NCI-H748 (cell line): ENCODE measurements at regions not wholly inside any gene's neighbourhood (a gene's known extent, or its start where the extent isn't known, plus 50 kb on each side); places are given as distances from the start of the nearest gene placed in this dataset.
A peak's percentile ranks its signal among the peaks of the same experiment; 100 is the strongest.

Experiments used
- DNase-seq: peaks from one replicate; lab custom pipeline; 2025; ENCODE audit not compliant: unreplicated experiment; lab: John Stamatoyannopoulos, UW

DNA sequence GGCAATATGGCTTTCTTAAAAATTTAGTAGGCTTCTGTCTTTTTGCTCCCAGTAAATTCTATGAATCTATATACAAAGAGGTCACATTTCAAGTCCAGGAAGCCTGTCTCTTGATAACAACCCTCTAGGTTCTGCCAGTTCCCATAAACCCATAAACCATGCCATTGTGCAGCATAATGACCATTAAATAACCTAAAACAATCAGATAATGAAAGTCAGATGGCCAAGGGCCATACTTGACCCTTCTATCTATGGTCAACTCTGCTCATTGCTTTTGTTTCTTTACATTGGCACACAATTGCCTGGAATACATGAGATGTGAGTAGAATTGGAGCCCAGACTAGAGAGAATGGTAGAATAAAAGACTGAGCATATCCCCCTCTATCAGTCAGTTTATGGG is 305.4 kb upstream of the KIF2A start:
- peak; percentile 59 for DNase-seq

DNA sequence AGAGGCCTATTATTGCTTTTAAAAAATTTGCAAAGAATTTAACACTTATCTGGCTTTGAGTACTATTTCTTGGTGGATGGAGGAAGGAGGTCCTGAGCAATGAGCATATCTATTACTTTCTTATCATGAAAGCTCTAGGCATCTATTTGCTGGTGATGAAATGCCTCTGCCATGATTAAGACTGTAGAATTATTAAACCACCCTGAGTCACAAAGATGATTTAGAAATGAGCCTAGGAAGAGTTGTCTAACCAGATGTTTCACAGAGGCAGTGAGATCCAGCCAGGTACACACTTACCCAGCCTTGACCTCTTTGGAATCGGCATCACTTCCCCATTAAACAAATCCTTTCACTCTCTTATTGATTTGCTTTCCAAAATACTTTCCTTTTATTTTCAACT is 304.4 kb upstream of the KIF2A start:
- no peak for DNase-seq

DNA sequence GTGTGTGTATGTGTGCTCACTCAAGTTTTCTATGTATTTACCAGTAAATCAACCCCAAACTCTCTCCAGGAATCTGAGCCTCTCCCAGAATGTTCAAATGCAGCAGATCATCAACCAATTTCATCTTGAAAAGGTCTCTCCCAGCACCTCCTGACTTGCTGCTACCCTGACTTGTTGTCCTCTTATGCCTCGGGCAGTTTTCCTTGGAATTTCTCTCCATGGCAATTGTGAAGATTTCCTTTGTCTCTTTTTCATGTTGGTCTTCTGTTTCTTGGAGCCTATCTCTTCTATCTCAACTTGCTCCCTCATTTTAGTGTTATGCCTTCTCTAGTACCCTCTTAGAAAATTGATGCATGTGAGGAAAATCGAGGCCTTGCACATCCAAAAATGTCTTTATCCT is 303.6 kb upstream of the KIF2A start:
- DNase-seq, result no peak

DNA sequence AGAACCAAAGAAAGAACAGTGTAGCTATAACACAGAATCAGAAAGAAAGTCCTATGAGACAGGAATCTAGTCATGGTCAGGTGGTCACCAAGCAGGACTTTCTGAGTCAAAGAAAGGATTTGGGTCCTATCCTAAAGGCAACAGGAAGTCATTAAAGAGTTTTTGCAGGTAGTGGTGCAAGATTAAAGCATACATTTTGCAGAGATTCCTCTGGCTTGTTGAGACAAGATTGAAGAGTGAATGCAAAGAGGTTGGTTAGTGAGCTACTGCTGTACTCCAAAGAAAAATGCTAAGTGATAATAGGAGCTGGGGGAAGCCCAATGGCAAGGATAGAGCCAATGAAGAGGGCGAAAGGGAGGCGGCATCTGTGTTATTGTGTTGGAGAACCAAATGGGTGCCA is 300.5 kb upstream of the KIF2A start:
- no peak for DNase-seq

DNA sequence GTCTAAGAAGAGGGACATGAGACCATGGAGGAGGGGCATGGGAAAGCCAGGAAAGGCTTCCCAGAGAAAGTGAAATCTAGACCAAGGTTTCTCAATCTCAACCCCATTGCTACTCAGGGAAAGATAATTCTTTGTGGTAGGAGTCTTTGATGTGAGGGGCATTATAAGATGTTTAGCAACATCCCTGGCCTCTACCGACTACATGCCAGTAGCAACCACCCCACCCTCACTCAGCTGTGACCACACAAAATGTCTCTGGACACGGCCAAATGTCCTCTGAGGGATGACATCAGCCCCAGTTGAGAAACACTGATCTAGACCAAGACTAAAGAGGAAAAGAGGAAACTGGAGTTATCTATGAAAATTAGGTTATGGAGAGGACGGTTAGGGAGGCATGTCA is 298.5 kb upstream of the KIF2A start:
- no peak for DNase-seq

DNA sequence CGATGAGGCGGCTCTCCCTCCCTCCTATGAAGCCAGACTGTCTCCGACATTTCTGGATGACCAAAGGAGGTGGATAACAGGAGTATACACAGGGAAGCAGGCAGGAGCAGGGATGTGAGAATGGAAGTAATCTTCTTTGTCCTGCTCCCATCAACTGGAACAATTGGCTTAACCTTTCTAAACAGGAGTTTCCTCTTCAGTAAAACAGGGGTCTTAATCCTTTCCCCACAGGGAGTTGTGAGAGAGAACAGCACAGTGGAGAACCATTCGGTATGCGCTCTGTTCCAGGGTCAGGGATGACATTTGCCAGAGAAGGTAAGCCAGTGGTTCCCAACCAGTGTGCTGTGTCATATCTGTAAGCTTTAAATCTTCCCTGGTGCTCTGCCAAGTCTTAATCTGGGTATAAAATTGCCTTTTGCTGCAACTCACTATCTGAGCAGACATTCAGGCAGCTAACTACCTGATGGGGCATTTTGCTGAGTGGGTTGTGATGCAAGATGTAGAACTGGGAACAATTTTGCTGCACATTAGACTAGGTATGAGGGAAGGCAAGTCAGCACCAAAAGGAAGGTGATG is 294.8 kb upstream of the KIF2A start:
- DNase-seq, result no peak

DNA sequence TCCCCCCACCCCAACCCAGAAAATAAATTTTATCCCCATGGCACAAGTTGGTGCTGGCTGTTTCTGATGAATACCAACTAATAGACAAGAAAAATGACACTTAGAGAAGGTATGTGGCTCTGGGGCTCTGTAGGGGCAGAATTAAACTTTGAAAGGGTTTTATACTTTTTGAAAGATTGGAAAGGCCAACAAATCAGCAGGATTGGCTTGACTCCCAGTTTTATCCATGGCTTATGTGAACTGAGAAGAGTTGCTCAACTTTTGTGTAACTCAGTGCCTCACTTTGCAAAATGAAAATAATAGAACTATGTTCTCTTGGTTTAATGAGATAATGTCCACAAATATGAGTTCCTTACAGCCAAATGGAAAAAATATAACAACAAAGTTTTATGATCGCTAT is 288.9 kb upstream of the KIF2A start:
- DNase-seq, result no peak

DNA sequence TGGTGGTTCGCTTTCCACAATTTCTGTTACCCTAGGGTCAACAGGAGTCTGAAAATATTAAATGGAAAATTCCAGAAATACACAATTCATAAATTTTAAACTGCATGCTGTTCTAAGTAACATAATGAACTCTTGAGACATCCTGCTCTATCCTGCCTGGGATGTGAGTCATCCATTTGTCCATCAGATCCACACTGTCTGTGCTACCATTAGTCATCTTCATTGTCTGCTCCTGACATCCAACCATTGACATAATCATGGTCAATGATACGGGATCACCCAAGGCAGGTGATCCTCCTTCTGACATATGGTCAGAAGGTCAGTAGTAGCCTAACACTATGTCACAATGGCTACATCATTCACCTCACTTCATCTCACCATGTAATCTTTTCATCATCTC is 276.7 kb upstream of the KIF2A start:
- DNase-seq, result no peak

DNA sequence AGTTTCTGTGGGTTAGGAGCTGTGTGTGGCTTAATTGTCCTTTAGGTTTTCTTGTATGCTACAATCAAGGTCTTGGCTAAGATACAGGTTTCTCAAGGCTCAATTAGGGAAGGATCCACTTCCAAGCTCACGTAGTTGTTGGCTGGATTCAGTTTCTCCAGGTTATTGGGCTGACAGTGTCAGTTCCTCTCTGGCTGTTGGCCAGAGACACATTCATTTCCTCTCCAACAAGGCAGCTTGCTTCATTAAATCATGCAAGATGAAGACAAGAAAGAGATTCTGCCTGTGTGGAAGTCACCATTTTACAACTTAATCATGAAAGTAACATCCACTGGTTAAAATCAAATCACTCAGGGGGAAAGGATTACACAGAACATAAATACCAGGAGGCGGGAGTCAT is 275.7 kb upstream of the KIF2A start:
- no peak for DNase-seq

DNA sequence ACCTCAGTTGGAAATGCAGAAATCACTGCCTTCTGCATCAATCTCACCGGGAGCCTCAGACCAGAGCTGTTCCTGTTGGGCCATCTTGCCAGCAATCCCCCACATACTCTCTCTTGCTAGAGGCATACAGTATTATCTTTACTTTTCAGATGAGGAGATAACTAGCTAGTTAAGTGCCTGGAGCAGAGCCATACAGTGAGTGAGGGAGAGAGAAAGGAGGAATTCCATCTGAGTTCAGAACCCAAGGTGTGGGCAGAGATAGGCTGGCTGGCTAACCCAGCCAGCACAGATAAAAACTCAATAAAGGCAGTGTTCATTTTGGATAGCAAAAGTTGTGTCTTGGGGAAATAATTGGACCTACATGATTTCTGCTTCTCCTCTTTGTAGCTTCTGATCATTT is 268.0 kb upstream of the KIF2A start:
- DNase-seq, result no peak

DNA sequence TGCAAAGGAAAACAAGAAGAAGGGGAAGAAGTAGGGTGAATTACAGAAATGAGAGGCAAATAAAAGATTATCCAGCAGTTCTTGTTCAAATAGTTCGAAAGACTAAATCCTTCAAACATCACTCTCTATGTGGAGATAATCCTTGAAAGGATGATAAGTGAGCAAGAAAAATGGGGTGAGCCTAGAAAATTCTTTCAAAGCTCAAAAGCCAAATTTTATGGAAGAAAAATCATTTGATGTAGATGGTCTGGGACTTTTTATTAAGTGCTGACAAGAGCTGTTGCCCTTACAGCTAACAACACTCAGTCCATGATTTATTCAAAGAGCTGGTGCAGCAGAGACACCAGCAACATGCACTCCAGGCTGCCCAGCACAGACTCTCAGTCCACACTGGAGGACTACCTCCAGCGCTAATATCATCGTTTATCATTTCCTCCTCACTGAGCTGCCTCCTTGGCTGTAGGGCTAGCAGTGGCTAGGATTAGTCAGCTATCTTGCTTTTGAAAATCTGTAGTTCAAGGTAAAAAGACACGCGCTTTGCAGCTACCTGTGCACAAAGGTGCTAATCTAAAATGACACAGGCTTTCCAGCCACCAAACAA is 264.8 kb upstream of the KIF2A start:
- peak; percentile 15 for DNase-seq

DNA sequence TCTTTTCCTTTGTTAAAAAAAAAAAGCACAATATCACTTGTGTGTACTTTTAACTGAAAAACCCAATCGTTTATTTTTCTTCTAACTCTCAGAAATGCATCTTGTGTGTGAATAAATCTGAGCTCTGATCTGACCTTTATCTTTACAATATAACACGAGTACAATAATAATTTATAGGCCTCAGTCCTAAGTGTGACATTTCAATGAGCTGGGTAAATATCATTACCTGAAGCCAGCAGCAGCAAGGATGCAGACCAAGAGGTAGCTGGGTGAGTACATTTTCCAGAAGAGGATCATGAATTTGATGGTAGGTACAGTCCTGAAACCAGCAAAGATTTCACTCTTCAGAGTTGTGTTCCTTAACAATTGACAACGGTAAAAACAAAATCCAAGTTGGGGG is 264.0 kb upstream of the KIF2A start:
- DNase-seq, result peak; percentile 73

DNA sequence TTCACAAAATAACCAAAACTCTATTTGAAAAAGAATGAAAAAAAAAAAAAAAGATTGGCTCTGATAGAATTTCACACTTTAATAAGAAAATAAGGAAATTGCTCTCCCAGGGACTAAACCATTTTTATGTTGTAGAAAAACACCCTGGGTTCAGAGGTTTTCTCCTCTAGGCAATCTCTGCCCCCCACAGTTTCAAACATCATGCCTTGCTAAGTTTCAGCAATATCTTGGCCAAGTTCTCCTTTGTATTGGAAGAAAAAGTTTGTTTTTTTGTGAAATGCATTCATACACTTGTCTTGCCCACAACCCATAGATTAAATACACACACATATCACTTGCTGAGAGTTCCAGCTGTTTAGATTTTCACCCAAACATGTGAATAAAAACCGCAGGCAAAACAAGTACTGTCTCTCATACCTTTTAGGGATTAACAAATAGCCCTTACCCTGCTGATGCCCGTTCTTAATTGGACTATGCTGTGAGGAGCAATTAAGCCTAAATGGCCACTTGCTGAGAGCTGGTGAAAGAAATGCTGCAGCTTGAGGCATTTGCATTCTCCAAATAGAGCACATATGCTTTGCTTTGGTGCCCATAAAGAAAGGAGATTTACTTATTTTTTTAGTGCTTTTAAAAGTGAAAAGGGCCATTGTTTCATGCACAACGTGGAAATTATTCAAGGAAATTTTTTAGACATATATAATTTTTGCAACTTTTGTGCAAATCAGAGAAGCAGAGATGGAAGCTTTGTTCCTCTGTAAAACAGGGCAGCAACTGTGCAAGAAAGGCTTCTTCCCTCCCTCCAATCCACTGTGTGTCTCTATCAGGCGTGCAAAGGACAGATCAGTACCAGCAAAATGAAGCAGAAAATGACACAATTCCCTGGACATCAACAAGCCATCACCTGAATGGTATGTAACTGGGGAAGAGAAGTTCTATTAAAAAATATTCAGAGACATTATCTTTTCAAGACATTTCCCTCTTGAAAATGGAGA is 262.4 kb upstream of the KIF2A start:
- DNase-seq, result peak; percentile 94

DNA sequence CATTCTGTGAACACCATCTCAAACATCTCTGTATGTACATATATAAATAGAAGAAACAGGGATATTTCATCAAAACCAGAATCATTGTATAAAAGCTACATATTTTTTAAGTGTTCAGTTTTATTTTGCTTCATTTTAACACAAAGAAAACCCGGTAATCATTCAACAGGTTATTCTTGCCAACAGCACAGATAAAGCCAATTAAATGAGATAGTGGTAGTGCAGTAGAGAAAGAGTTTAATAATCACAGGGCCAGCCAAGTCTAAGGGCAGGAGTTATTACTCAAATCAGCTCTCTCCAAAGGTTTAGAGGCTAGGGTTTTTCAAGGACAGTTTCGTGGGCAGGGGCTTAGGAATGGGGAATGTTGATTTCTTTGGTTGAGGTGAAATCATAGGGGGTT is 261.0 kb upstream of the KIF2A start:
- no peak for DNase-seq

DNA sequence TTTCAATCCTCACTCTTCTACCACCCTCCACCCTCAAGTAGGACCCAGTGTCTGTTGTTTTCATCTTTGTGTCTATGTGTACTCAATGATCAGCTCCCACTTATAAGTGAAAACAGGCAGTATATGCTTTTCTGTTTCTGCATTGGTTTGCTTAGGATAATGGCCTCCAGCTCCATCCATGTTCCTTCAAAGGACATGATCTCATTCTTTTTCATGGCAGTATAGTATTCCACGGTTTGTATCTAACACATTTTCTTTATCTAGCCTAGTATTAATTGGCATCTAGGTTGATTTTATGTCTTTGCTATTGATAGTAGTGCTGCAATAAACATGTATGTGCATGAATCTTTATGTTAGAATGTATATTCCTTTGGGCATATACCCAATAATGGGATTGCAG is 259.8 kb upstream of the KIF2A start:
- no peak for DNase-seq

DNA sequence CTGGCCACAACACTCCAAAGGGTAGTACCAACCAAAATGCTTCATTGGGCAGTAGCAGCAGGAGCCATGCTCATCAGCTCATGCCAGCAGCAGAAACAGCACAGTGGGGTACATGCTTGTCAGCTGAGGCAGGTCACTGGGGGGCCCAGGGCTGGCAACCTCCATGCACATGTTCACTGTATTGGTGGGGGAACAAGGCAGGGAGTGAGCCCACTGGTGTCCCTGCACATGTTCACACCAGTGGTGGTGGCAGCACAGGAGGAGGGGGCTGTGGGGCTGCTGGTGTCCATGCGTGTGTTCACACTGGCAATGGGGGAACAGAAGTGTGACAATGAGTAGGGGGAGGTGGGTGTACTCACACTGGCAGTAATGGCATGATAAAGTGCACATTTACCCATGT is 254.3 kb upstream of the KIF2A start:
- DNase-seq, result no peak

DNA sequence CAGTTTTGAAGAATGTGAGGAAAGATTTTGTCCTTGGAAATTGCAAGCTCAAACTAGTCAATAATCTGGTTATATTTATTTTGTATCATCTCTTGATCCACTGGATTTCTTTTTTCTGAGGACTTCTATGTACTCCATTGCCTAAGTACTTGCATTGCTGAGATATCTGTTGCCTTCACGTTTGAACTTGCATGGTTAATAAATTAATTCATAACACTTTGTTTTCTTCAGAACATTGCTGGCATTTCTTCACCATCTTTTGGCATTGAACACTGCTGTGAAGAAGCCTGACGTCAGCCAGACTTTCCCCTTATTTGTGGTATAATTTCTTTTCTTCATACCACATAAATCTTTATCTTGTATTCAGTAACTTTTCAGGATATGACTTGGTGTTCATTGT is 246.0 kb upstream of the KIF2A start:
- no peak for DNase-seq

DNA sequence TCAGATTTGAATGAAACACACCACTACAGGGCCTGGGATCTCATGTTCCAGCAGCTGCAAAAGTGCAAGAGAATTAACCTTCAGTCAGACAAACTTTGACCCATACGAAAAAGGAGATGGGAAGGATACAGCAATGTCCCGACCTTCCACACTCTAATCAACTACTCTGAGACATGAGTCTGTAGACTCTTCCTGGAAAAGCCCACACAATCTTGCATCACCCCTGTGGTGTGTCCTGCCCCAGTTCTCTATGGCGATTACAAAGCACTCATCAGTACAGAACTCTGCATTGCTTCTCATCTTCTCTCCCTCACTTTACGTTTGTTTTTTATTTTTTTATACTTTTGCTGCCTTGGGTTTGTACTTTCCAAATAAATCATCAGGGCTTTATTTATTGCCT is 241.0 kb upstream of the KIF2A start:
- DNase-seq, result no peak

DNA sequence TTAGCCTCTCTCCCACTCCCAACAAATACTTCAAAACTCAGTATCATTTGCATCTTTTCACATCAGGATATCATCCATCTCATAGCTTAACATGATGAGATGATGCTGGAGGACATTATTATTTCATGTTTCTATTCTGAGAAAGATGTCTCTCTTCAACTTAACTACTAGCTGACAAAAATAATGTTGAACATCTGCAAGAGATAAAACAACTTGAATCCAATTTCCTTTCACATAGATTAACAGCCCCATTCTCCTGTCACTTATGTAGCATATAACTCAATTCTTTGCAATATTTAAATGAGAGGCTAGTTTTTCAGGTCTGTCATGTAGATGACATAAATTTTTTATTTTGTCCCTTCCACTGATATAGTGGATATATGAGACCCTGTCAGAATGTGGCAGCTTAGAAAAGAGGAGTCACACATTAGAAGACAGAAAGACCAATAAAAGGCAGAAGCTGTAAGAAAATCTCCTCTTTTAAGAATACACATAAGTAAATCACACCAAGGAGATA is 239.2 kb upstream of the KIF2A start:
- no peak for DNase-seq

DNA sequence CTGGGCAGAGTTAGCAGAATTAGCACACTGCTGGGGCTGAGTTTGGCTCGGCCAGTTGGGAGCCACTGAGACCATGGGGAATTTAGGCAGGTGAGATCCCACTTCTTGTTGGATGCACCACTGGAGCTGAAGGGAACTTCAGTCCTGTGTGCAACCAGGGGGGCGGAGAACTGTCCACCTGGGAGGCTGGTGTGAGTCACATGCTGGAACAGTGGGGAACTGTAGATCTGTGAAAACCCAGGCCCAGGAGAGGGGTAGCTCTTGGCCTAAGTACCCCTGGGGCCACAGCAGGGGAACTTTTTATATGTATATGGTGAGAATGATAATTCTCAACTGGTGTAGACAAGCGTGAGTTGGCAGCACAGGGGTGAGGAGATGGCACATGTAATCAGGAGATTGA is 237.5 kb upstream of the KIF2A start:
- DNase-seq, result no peak

DNA sequence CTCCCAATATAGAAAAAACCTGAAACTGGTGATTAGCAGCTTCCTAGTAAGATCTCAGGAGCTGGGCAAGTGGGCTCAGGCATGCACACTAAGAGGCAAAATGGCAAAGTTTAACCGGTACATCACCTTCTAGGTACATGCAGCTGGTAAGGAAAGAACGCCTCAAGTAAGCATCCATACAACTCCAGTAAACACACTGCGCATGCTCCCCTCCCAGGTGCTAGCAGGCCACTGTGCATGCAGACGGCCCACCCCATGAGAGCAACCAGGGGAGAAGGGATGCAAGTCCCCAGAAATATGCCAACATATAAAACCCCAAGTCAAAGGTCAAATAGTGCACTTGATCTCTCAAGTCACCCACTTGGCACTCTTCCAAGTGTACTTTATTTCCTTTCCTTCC is 228.6 kb upstream of the KIF2A start:
- DNase-seq, result no peak
